ENCODE measurements at regions not wholly inside any gene's neighbourhood (a gene's known extent, or its start where the extent isn't known, plus 50 kb on each side); places are given as distances from the start of the nearest gene placed in this dataset.

GRCh38 chr11:82365351-82365750, 368.3 kb downstream of the FAM181B start:
- no peak for DNase-seq

- DNase-seq = no peak
These were observed 377.3 kb downstream of the FAM181B start for GRCh38 chr11:82356316-82356715.

GRCh38 chr11:82355313-82355823, 378.3 kb downstream of the FAM181B start:
- no peak for DNase-seq

GRCh38 chr11:82326853-82327252, 406.8 kb downstream of the FAM181B start:
- no peak for DNase-seq

- DNase-seq = no peak
These were observed 412.5 kb downstream of the FAM181B start for GRCh38 chr11:82321206-82321605.

- DNase-seq = no peak
These were observed 418.6 kb downstream of the FAM181B start for GRCh38 chr11:82315093-82315492.

GRCh38 chr11:82308979-82309378, 424.7 kb downstream of the FAM181B start:
- no peak for DNase-seq

GRCh38 chr11:82305123-82305522, 428.5 kb downstream of the FAM181B start:
- no peak for DNase-seq

- no peak for DNase-seq
These were observed 430.0 kb downstream of the FAM181B start for GRCh38 chr11:82303671-82304070.

GRCh38 chr11:82288471-82288870, 445.2 kb downstream of the FAM181B start:
- DNase-seq = no peak

- no peak for DNase-seq
These were observed 462.8 kb downstream of the FAM181B start for GRCh38 chr11:82270870-82271269.

GRCh38 chr11:82268627-82269026, 465.0 kb downstream of the FAM181B start:
- no peak for DNase-seq

GRCh38 chr11:82267186-82267585, 466.5 kb downstream of the FAM181B start:
- no peak for DNase-seq

GRCh38 chr11:82261367-82261766, 472.3 kb downstream of the FAM181B start:
- DNase-seq = no peak

GRCh38 chr11:82250047-82250446, 483.6 kb downstream of the FAM181B start:
- no peak for DNase-seq

GRCh38 chr11:82246926-82247325, 486.7 kb downstream of the FAM181B start:
- DNase-seq = no peak

GRCh38 chr11:82239498-82239897, 494.2 kb downstream of the FAM181B start:
- DNase-seq = no peak

- no peak for DNase-seq
These were observed 499.4 kb downstream of the FAM181B start for GRCh38 chr11:82234256-82234655.

- DNase-seq = no peak
These were observed 500.5 kb downstream of the FAM181B start for GRCh38 chr11:82233201-82233600.

GRCh38 chr11:82229341-82229740, 504.3 kb downstream of the FAM181B start:
- DNase-seq = peak; percentile 19

- no peak for DNase-seq
These were observed 507.7 kb downstream of the FAM181B start for GRCh38 chr11:82225930-82226329.

- no peak for DNase-seq
These were observed 508.2 kb downstream of the FAM181B start for GRCh38 chr11:82225502-82225901.

GRCh38 chr11:82216927-82217570, 516.6 kb downstream of the FAM181B start:
- DNase-seq = no peak

GRCh38 chr11:82210011-82210410, 523.7 kb downstream of the FAM181B start:
- DNase-seq = no peak

- no peak for DNase-seq
These were observed 538.4 kb downstream of the FAM181B start for GRCh38 chr11:82195283-82195682.
